Left colon (tissue), 2 donors: ENCODE measurements at regions not wholly inside any gene's neighbourhood (a gene's known extent, or its start where the extent isn't known, plus 50 kb on each side); places are given as distances from the start of the nearest gene placed in this dataset.
A peak's percentile ranks its signal among the peaks of the same experiment; 100 is the strongest.

ENCODE experiments used
- ATAC-seq: fragments of 200-7000 bp; cut with Tn5 transposase; one replicate; pipeline ENCODE4 v1.9.1; 2020; ENCODE audit warnings: mild to moderate bottlenecking, moderate library complexity
- DNase-seq, 2 donors: peaks; one replicate each; pipeline ENCODE4 v3.0.0-alpha.2; 2020
- intact Hi-C, 2 donors: fragments of 100-400 bp; cut with DNase I in 1 of 2; cut with micrococcal nuclease in 1 of 2; formaldehyde crosslinking; loops; one replicate each; pipeline versions ENCODE4 v1.11.2 to v1.14.0; 2022; cut with DNase I, micrococcal nuclease
- donor health status: DM: no; HTN: no; CAD: no.
- donor health status: DM: yes; HTN: yes; CAD: no.

GRCh38 chr6:167759206-167759605, 67.5 kb upstream of the AFDN start:
- intact Hi-C loops, result no loop called here
- no peak for DNase-seq

DNA sequence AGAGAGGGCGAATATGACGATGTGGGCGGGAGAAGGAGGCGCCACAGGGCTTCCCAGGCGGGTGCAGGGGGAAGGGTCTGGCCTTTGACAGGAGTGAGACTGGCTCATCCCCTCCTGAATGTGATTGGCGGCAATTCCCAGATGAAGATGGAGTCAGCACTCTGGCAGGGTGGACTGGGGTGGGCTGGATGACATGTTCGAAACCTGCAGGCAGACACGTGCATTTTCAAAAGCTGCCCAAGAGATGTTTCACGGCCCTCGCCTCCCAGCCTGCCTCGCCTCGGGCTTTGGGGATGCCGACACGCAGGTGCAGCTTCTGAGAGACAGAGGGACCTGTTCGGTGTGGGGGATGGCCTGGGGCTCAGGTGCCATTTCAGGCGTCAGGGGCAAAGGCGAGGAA, 66.8 kb upstream of the AFDN start:
- no peak for ATAC-seq
- intact Hi-C loops, result no loop called here
- no peak for DNase-seq

More at GRCh38 chr6:167759206-167759605, 67.5 kb upstream of the AFDN start:
- ATAC-seq, result no peak

DNA sequence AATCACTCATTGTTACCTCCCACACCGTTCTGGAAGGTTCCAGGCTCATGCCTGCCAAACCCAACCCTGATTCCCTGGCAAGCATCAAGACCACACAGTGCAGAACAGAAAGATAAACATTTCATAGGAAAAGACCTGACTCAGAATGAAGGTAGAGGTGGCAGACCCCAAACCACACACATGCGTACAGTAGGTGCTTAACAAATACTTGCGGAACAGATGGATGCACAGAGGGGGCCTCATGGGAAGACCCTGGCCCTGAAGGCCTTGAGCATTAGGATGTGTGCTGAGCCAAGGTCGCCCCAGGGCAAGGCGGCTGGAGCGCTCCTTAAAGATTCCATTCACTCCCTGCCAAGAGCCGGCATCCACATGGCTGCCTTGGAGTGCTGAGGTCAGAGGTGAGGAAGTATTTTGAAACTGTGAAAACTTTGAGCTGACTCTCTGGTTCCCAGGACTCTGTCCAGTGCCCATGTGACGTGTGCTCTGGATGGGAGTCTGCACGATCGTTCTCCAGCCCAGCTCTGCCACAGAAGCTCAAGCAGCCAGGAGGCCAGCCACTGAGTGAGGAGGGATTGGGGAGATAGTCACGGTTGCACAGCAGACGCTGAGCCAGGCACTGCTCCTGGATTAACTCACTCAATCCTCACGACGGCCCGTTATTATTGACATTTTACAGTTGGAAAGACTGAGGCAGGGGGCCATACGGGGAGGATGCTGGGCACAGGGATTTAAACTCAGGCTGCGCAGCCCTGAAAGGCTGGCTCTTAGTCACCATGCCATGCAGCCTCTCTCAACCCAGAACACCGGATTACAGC, 65.5 kb upstream of the AFDN start:
- peak; percentile 7 for ATAC-seq
- no peak for DNase-seq
- intact Hi-C loops, result no loop called here

- no peak for DNase-seq
- intact Hi-C loops, result no loop called here
Measured at GRCh38 chr6:167761794-167762258, 64.9 kb upstream of the AFDN start.

GRCh38 chr6:167762259-167762962, 64.3 kb upstream of the AFDN start:
- ATAC-seq (peak; percentile 85), DNase-seq (no peak)
- intact Hi-C loops, result no loop called here

More at GRCh38 chr6:167761794-167762258, 64.9 kb upstream of the AFDN start:
- ATAC-seq, result peak; percentile 22

- intact Hi-C loops, result no loop called here
- no peak for DNase-seq
- ATAC-seq, result no peak
Measured at GRCh38 chr6:167763056-167763944, 63.4 kb upstream of the AFDN start.

- ATAC-seq (no peak), DNase-seq (no peak)
- intact Hi-C loops, result no loop called here
Measured at GRCh38 chr6:167764215-167764614, 62.5 kb upstream of the AFDN start.

DNA sequence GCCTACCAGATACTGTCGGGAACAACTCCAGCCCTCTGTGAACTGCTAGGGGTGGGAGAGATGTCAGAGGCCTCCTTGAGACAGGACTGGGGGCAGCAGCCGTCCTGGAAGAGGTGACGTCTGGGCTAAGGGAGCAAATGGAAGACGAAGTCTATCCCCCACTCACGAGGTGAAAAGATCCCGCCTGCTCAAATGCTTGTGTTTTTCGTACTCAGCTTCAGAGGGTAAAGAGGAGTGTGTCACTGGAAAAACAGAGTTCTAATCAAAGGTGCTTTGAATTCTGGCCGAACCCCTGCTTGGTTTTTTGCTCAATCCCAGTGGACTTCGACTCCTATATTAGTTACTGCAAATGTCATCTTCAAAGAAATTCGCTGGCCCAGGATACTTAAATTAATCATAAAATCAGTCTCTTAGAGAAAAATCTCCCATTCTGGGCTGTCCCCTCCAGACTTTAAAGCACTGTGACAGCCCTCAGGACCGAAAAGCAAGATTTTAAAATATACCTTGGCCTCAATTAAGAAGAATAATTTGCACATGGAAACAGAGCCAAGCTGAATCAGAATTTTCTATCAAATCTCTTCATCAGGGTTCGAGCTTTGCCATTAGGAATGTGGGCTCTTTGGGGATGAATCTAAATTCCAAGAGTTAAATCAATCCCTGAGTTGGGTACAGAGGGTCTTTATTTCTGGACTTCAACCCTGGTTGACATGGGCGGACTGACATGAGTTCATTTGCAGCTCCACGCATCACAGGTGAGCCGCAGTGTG, 61.8 kb upstream of the AFDN start:
- DNase-seq, result no peak
- no peak for ATAC-seq
- intact Hi-C loops, result no loop called here

DNA sequence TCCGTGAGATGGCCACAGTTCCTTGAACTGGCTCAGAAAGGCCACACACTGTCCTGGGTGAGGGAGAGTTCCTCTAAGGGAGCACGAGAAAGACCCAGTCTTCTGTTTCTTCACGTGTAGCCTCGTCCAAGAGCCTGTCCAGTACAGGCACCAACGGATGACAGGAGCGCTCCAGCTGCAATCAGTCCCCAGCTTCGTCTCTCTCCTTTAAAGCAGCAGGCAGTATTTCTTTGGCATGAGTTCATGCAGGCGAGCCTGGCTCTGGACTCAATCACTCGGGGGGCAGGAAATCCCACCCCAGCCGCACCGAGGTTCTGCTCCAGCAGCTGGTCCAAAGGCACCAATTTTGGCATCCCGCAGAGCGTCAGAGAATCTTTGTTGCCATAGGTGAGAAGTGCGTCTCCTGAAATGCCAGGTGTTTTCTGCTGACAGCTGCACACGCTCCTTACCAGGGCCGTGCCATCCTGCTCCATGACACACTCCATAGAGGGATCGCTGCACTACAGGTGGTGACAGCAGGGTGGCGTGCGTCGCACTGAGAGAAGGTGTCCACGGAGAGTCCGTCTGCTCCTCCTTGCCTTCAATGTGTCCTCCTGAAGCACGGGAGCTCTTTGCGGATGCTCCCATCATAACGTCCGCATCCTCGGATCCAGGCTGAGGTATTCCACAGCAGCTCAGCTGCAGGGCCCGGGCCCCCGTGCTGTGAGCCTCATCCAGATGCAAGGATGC, 59.6 kb upstream of the AFDN start:
- intact Hi-C loops, result no loop called here
- ATAC-seq (peak; percentile 39), DNase-seq (peak in 1 of 2 donors; percentile 20)

DNA sequence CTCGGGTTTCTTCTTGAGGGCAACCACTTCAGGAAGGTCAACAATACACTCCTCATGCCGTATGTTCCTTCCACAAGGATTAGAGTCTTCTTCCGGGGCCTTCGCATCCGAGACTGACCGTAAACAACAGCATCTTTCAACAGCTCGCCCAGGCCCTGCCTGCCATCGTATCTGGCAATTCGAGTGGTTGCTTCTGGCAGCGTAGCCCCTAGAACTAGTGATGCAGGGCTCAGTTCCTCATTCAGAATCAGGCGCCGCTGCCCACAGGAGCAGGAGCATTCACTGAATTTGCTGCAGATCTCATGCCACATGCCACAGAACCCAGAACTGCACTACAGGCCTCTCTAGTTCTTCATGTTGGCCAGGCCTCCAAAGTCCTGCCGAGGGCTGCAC, 59.0 kb upstream of the AFDN start:
- intact Hi-C loops, result no loop called here
- no peak for ATAC-seq
- no peak for DNase-seq

DNA sequence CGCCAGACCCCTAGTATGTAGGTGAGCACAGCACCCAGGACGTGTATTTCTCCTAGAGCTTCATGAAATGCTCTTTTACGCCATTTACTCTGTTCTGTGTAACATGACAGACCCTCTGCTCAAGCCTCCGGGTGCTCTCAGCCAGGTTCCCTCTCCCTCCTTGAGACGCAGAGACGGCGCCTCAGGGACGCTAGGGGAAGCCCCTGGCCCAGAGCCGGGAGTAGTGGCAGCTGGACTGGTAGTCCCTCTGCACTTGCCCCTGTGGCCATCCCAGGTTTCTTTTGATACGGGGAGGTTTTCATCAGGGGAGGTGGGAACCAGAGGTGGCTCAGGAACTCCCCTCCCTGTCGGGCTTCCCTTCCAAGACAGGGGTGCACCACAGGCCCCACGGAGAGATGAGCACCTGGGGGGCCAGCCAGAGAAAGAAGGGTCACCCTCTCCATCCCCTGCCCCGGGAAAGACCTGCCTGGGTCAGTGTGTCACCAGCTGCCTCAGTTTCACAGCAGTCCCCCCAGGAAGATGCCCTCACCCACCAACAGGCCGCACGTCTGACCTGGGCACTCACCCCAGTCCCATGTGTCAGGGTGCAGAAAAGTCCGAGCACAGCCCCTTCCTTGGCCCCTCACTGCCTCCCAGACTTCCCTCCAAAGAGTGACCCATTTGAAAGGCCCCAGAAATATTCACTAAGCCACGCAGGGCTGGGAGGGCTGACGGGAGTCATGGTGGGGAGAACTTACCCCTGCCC, 58.1 kb upstream of the AFDN start:
- no peak for ATAC-seq
- peak in 1 of 2 donors; percentile 11 for DNase-seq
- intact Hi-C loops, result no loop called here

- intact Hi-C loops, result no loop called here
- DNase-seq (peak in 1 of 2 donors; percentile 12), ATAC-seq (no peak)
Measured at GRCh38 chr6:167769408-167770190, 57.1 kb upstream of the AFDN start.

DNA sequence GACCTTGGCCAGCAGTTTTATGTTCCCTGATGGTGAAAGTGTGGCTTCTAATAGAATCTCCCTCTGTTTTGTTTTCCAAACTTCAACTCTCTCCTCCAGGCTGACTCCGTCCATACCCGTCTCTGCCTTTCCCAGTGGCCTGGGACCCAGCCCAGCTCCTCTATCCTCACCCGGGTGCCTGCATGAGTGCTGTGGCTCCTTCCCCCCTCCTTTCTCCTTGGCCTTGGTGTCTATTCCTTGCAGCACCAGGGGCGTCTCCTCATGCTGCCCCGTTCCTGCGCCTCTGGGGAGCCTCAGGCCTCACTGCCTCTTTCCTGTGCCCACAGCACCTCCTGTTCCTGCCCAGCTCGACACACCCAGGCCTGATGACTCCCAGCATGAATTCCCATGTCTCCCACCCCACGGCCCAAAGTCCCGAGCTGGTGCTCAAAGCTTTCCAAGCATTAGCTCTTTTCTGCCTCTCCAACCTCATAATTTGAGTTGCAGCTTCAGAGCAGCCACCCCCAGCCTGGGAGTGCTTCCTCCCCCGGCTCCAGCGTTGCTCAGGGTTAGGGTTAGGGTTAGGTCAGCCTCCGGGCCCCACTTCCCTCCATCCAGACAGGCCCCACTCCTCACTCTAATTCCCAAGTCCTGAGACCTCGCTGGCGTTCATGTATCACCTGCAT, 56.3 kb upstream of the AFDN start:
- ATAC-seq, result no peak
- peak in 1 of 2 donors; percentile 16 for DNase-seq
- intact Hi-C loops, result no loop called here

DNA sequence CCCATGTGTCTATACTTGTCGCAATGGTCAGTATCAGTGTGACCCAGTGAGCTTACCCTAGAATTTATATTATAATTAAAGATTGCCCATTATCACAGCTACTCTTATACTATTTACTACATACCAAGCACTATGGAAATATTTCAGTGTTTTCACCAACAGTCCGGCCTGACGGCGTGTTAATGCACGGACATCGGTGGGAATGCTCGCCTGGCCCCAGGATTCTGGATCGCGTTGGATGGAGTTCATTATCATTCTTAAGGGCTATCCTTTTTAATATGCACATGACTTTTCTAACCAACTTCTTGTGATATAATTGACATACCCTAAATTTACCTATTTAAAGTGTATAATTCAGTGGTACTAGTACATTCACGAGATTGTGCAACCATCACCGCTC, 51.8 kb upstream of the AFDN start:
- DNase-seq, result peak in 1 of 2 donors; percentile 1
- intact Hi-C loops, result no loop called here

GRCh38 chr6:167776906-167777627, 49.6 kb upstream of the AFDN start:
- DNase-seq (peak; percentile 49 to 71), ATAC-seq (peak; percentile 91)

More for the DNA sequence above, 51.8 kb upstream of the AFDN start:
- ATAC-seq, result no peak

More at GRCh38 chr6:167776906-167777627, 49.6 kb upstream of the AFDN start:
- intact Hi-C loops, result no loop called here
